ENCODE measurements at regions not wholly inside any gene's neighbourhood (a gene's known extent, or its start where the extent isn't known, plus 50 kb on each side); places are given as distances from the start of the nearest gene placed in this dataset.

- Histone ChIP-seq H3K4me1 (ENCODE audit: insufficient read depth) (no peaks in the 10 kb centered on the region), H3K9me2 (ENCODE audit: insufficient read depth) (no peaks in the 10 kb centered on the region), H3K27ac (no peak overlapping the region), H3K4me3 (no peak overlapping the region), H3F3A (ENCODE audit: insufficient read depth) (no peaks in the 10 kb centered on the region), H4K20me1 (ENCODE audit: insufficient read depth) (no peaks in the 10 kb centered on the region), H3K79me2 (ENCODE audit: insufficient read depth) (no peaks in the 10 kb centered on the region), H3K9ac (no peak overlapping the region), H3K9me3 (ENCODE audit: low read depth) (no peaks in the 10 kb centered on the region), H3K27me3 (replicated peaks; ENCODE audit: insufficient read depth) (no peaks in the 10 kb centered on the region), H3K4me2 (ENCODE audit: unreplicated experiment) (no peak overlapping the region), H3K36me3 (ENCODE audit: low read depth) (no peaks in the 10 kb centered on the region), H2AFZ (no peak overlapping the region)
- in situ Hi-C loops (cut with MboI), result loop anchor here (25.0 kb wide), 1 partner anchor 1262 kb away; no protein-coding TSS in a partner anchor
- no peak for DNase-seq
- no peak for TF ChIP-seq EZH2phosphoT487 (IDR thresholded peaks at IDR 0.05; ENCODE audit: insufficient read depth, low read depth)
- no peak for TF ChIP-seq EZH2 (IDR thresholded peaks at IDR 0.05; ENCODE audit: insufficient read depth, poor library complexity, severe bottlenecking)
- WGBS, 2 experiments (ENCODE audit: low coverage in 1 of 2, low lambda C conversion rate in 2 of 2, missing lambda C conversion rate in 2 of 2), result 52 to 55% methylated on average over 4 of the region's 4 CpGs
Observed at GRCh38 chr6:164000276-164000675, 585.8 kb downstream of the QKI start.

- no peaks in the 10 kb centered on the region for H3K27me3 ChIP-seq (replicated peaks; ENCODE audit: insufficient read depth)
- 2% methylated on average over 10 of the region's 10 CpGs for WGBS, 2 experiments (ENCODE audit: low coverage in 1 of 2, low lambda C conversion rate in 2 of 2, missing lambda C conversion rate in 2 of 2)
- H3K9me2 ChIP-seq (ENCODE audit: insufficient read depth), result no peaks in the 10 kb centered on the region
- no peaks in the 10 kb centered on the region for H3K79me2 ChIP-seq (ENCODE audit: insufficient read depth)
- no peak for TF ChIP-seq EZH2phosphoT487 (IDR thresholded peaks at IDR 0.05; ENCODE audit: insufficient read depth, low read depth)
- TF ChIP-seq EZH2 (IDR thresholded peaks at IDR 0.05; ENCODE audit: insufficient read depth, poor library complexity, severe bottlenecking), result no peak
- no peaks in the 10 kb centered on the region for H3F3A ChIP-seq (ENCODE audit: insufficient read depth)
- in situ Hi-C loops (cut with MboI), result loop anchor here (25.0 kb wide), 1 partner anchor 1263 kb away; no protein-coding TSS in a partner anchor
- no peak overlapping the region for H3K4me3 ChIP-seq
- H3K27ac ChIP-seq, result no peak overlapping the region
- H3K9ac ChIP-seq, result no peak overlapping the region
- H2AFZ ChIP-seq, result no peak overlapping the region
- no peaks in the 10 kb centered on the region for H3K9me3 ChIP-seq (ENCODE audit: low read depth)
- no peaks in the 10 kb centered on the region for H3K4me1 ChIP-seq (ENCODE audit: insufficient read depth)
- H3K36me3 ChIP-seq (ENCODE audit: low read depth), result no peaks in the 10 kb centered on the region
- peak; percentile 2 for DNase-seq
- no peak overlapping the region for H3K4me2 ChIP-seq (ENCODE audit: unreplicated experiment)
- no peaks in the 10 kb centered on the region for H4K20me1 ChIP-seq (ENCODE audit: insufficient read depth)
Observed at GRCh38 chr6:163999475-164000125, 585.1 kb downstream of the QKI start.

GRCh38 chr6:163998496-163998895 lies 584.0 kb downstream of the QKI start:
- Histone ChIP-seq H3K4me3 (no peak overlapping the region), H3K9me3 (ENCODE audit: low read depth) (no peaks in the 10 kb centered on the region), H3K36me3 (ENCODE audit: low read depth) (no peaks in the 10 kb centered on the region), H3K27me3 (replicated peaks; ENCODE audit: insufficient read depth) (no peaks in the 10 kb centered on the region), H3K79me2 (ENCODE audit: insufficient read depth) (no peaks in the 10 kb centered on the region), H3F3A (ENCODE audit: insufficient read depth) (no peaks in the 10 kb centered on the region), H3K4me2 (ENCODE audit: unreplicated experiment) (no peak overlapping the region), H3K27ac (no peak overlapping the region), H3K4me1 (ENCODE audit: insufficient read depth) (no peaks in the 10 kb centered on the region), H2AFZ (no peak overlapping the region), H3K9me2 (ENCODE audit: insufficient read depth) (no peaks in the 10 kb centered on the region), H3K9ac (no peak overlapping the region), H4K20me1 (ENCODE audit: insufficient read depth) (no peaks in the 10 kb centered on the region)
- no peak for DNase-seq
- 32 to 44% methylated on average over 3 of the region's 3 CpGs for WGBS, 2 experiments (ENCODE audit: low coverage in 1 of 2, low lambda C conversion rate in 2 of 2, missing lambda C conversion rate in 2 of 2)
- in situ Hi-C loops (cut with MboI), result no loop called here
- no peak for TF ChIP-seq EZH2phosphoT487 (IDR thresholded peaks at IDR 0.05; ENCODE audit: insufficient read depth, low read depth)
- TF ChIP-seq EZH2 (IDR thresholded peaks at IDR 0.05; ENCODE audit: insufficient read depth, poor library complexity, severe bottlenecking), result no peak

- no peak overlapping the region for H2AFZ ChIP-seq
- no peak overlapping the region for H3K27ac ChIP-seq
- no peaks in the 10 kb centered on the region for H3K36me3 ChIP-seq (ENCODE audit: low read depth)
- H3K9me2 ChIP-seq (ENCODE audit: insufficient read depth), result no peaks in the 10 kb centered on the region
- H3K27me3 ChIP-seq (replicated peaks; ENCODE audit: insufficient read depth), result no peaks in the 10 kb centered on the region
- no peaks in the 10 kb centered on the region for H3F3A ChIP-seq (ENCODE audit: insufficient read depth)
- in situ Hi-C loops (cut with MboI), result no loop called here
- no peak overlapping the region for H3K9ac ChIP-seq
- H3K9me3 ChIP-seq (ENCODE audit: low read depth), result no peaks in the 10 kb centered on the region
- H4K20me1 ChIP-seq (ENCODE audit: insufficient read depth), result no peaks in the 10 kb centered on the region
- WGBS, 2 experiments (ENCODE audit: low coverage in 1 of 2, low lambda C conversion rate in 2 of 2, missing lambda C conversion rate in 2 of 2), result 27 to 31% methylated on average over 6 of the region's 6 CpGs
- H3K79me2 ChIP-seq (ENCODE audit: insufficient read depth), result no peaks in the 10 kb centered on the region
- H3K4me1 ChIP-seq (ENCODE audit: insufficient read depth), result no peaks in the 10 kb centered on the region
- TF ChIP-seq EZH2 (IDR thresholded peaks at IDR 0.05; ENCODE audit: insufficient read depth, poor library complexity, severe bottlenecking) (no peak), EZH2phosphoT487 (IDR thresholded peaks at IDR 0.05; ENCODE audit: insufficient read depth, low read depth) (no peak)
- no peak for DNase-seq
- no peak overlapping the region for H3K4me3 ChIP-seq
- H3K4me2 ChIP-seq (ENCODE audit: unreplicated experiment), result no peak overlapping the region
Observed at GRCh38 chr6:163996491-163996890, 582.0 kb downstream of the QKI start.
